Inflammatory macrophage (primary cell): ENCODE measurements at regions not wholly inside any gene's neighbourhood (a gene's known extent, or its start where the extent isn't known, plus 50 kb on each side); places are given as distances from the start of the nearest gene placed in this dataset.
"Not testable (repeated sequence)": the region's sequence is repeated elsewhere in the genome, so short reads cannot be mapped to it uniquely, and the experiment has no call there.

Experiments
- DNase-seq, 2 donors: peaks; one replicate each; pipeline ENCODE4 v3.0.0-alpha.2; 2020 to 2022

GRCh38 chr3:70471464-70472342 is 159.3 kb upstream of the MDFIC2 start:
- DNase-seq = no peak

DNA sequence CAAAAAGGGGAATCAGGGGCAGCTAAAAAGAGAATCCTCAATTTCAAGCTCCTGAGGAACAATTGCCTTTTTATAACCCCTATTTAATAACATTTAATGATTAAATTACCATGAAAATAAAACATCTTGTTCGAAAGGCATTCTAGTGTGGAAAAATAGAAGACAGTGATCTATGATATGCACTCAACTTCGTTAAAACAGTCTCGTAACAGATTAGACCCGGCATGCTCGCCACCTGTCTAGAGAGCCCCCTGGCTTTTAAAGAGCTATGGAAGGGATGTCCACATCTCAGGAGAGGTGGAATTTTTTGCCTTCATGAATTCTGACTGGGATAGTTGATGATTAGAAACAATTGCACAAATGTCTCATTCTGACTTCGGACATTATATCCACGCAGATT is 153.7 kb upstream of the MDFIC2 start:
- no peak for DNase-seq

- DNase-seq = no peak
These were observed 152.4 kb upstream of the MDFIC2 start for GRCh38 chr3:70464876-70465275.

- no peak for DNase-seq
These were observed 152.0 kb upstream of the MDFIC2 start for GRCh38 chr3:70464465-70464864.

GRCh38 chr3:70450220-70450619 is 137.8 kb upstream of the MDFIC2 start:
- DNase-seq = not testable (repeated sequence)

- DNase-seq = not testable (repeated sequence)
These were observed 123.0 kb upstream of the MDFIC2 start for GRCh38 chr3:70435422-70435821.

GRCh38 chr3:70433091-70433490 is 120.7 kb upstream of the MDFIC2 start:
- no peak for DNase-seq

DNA sequence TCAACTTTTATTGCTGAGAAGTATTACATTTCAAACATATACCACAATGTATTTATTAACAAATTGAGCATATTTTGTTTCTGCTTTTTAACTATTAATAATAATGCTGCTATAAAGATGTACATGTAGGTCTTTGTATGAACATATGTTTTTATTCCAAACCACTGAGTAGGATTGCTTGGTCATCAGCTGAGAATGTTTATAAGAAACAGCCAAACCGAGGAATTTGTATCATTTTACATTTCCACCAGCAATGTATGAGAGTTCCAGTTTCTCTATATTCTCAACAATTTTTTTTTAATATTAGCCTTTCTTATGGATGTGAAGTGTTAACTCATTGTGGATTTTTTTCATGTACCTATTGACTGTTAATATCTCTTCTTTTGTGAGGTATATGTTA is 119.5 kb upstream of the MDFIC2 start:
- DNase-seq = no peak

- DNase-seq = no peak
These were observed 113.6 kb upstream of the MDFIC2 start for GRCh38 chr3:70426071-70426470.

GRCh38 chr3:70421506-70421905 is 109.1 kb upstream of the MDFIC2 start:
- no peak for DNase-seq

- DNase-seq = no peak
These were observed 96.6 kb upstream of the MDFIC2 start for GRCh38 chr3:70409018-70409417.

DNA sequence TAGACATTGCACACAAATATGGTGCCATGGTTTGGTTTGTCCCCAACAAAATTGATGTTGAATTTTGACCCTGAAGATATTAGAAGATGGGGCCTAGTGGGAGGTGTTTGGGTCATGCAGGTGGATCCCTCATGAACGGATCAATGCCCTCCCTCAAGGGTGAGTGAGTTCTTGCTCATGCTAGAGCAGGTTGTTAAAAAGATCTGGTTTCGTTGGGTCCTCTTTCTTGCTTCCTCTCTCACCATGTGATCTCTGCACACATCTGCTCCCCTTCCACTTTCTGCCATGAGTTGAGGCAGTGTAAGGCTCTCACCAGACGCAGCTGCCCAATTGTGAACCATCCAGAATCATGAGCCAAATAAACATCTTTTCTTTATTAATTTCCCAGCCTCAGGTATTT is 87.8 kb upstream of the MDFIC2 start:
- DNase-seq = no peak

GRCh38 chr3:70393881-70394612 is 81.6 kb upstream of the MDFIC2 start:
- DNase-seq = no peak

DNA sequence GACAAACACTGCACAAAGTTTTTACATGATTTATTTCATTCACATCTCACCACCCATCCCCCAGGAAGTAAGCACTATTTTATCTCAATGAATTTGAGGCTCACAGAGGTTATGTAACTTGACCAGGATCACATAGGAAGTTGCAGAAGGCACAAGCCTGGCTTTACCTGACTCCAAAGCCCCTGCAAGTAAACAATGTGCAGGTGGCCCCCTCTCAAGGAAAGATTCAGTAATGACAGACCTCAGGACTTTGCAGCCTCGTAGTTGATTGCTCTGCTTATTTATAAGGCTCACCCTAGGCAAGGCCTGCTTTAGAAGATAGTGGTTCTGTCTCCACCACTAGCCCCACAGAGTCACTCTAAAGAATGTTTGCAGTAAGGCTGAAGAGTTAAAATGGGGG is 79.8 kb upstream of the MDFIC2 start:
- no peak for DNase-seq

- DNase-seq = no peak
These were observed 75.5 kb upstream of the MDFIC2 start for GRCh38 chr3:70387889-70388288.

GRCh38 chr3:70386846-70387245 is 74.4 kb upstream of the MDFIC2 start:
- DNase-seq = no peak

GRCh38 chr3:70386043-70386442 is 73.6 kb upstream of the MDFIC2 start:
- no peak for DNase-seq

DNA sequence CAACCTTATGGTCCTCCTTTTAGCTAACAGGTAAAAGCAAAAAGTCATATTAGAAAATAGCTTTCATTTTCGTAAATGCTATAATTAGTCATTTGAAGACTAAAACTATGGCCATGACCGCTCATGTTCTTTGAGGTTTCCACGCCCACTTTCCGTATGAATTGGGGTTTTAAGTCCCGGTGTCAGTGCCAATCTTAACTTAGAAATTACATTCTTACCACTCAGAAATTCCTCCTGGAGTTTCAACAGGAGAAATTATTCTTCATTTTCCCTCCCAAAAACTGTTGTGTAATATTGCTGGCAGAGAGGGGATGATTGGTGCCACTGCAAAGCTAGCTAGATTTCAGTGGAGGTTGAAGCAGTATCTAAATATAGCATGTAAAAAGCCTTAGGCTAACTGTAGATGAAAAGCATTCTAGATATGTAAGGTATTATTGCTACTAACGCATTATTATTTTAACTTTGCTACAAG is 71.0 kb upstream of the MDFIC2 start:
- DNase-seq = no peak

DNA sequence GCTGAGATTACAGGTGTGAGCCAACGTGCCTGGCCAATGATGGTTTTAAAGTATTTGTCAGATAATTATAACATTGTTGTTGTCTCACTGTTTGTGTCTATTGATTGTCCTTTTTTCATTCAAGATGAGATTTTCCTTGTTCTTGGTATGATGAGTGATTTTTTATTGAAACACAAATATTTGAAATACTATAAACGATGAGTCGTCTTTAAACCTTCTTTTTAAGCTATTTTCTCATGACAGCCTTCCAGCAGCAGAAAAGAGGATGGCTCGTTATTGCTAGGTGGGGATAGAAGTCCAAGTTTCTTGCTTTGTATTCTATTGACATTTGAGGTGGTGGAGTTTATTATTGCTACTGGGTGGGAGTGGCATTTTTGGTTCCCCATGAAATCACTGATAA is 61.7 kb upstream of the MDFIC2 start:
- DNase-seq = no peak
